HG03439 (cell line): ENCODE measurements at regions not wholly inside any gene's neighbourhood (a gene's known extent, or its start where the extent isn't known, plus 50 kb on each side); places are given as distances from the start of the nearest gene placed in this dataset.

Source experiments
- ATAC-seq: cut with Tn5 transposase; IDR thresholded peaks from one replicate; pipeline ENCODE4 v1.9.1; 2021; ENCODE audit warnings: mild to moderate bottlenecking, moderate library complexity; ENCODE audit not compliant: unreplicated experiment

GRCh38 chr4:141395919-141396318 is 175.2 kb downstream of the ZNF330 start:
- no peak for ATAC-seq

GRCh38 chr4:141402712-141403111 is 182.0 kb downstream of the ZNF330 start:
- no peak for ATAC-seq

- no peak for ATAC-seq
Observed at GRCh38 chr4:141403782-141404181, 183.1 kb downstream of the ZNF330 start.

- no peak for ATAC-seq
Observed at GRCh38 chr4:141406237-141406636, 185.5 kb downstream of the ZNF330 start.

- no peak for ATAC-seq
Observed at GRCh38 chr4:141409556-141409955, 188.9 kb downstream of the ZNF330 start.

- no peak for ATAC-seq
Observed at GRCh38 chr4:141410839-141411238, 190.1 kb downstream of the ZNF330 start.

GRCh38 chr4:141411936-141412335 is 191.2 kb downstream of the ZNF330 start:
- ATAC-seq: no peak

GRCh38 chr4:141413366-141413765 is 192.7 kb downstream of the ZNF330 start:
- no peak for ATAC-seq

DNA sequence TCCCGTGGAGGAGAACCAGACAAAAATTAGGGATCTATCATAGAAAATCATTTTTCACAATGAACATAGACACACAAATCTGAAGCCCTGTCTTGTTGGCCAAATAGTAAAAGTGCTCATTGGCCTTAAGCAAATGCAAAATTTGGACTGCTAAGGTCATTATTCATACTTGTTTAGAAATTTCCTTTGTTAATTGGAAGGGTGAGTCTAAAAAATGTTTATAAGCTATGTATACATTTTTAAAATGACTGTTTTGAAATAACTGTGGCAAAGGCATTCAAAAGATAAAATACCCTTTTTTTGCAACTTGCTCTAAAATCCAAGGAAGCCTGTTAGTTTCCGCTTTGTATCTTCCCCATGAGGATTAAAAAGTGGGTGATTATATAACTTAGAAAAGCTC is 195.0 kb downstream of the ZNF330 start:
- ATAC-seq: no peak

GRCh38 chr4:141416219-141416618 is 195.5 kb downstream of the ZNF330 start:
- ATAC-seq: no peak

DNA sequence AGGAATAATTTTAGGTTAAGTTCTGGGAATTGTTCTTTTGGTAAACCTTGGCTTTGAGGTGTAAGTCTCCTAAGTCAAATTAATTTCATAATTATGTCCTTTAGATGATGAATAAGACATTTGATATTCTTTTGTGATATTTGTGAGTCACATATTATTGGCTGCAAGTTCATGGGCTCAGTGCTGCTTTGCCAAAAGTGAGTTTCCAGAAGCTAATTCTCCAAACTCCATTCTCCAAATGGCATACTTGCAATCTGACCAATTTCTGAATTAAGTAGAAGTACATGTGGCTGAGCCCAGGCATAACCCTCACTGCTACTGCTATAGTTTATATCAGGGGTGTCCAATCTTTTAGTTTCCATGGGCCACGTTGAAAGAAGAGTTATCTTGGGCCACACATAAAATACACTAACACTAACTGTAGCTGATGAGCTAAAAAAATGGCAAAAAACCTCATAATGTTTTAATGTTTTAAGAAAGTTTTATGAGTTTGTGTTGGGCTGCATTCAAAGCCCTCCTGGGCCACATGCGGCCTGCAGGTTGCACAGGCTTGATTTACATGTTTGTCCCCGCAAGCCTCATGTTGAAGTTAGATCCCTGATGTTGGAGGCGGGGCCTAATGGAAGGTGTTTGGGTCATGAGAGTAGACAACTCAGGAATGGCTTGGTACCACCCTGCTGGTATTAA is 196.1 kb downstream of the ZNF330 start:
- ATAC-seq: no peak

DNA sequence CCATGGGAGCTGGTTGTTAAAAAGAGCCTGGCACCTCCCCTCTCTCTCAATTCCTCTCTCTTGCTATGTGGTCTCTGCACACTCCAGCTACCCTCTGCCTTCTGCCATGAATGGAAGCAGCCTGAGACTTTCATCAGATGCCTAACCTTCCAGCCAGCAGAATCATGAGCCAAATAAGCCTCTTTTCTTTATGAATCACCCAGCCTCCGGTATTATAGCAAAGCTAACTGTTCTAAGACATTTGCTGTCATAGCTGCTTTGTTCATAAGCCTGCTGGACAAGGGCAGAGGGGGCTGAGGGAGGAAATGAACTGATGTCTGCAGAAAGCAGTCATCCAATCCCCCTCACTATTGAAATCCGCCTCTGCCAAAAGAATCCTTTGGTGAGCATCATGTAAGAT is 196.7 kb downstream of the ZNF330 start:
- ATAC-seq: no peak

GRCh38 chr4:141425124-141425523 is 204.4 kb downstream of the ZNF330 start:
- no peak for ATAC-seq

DNA sequence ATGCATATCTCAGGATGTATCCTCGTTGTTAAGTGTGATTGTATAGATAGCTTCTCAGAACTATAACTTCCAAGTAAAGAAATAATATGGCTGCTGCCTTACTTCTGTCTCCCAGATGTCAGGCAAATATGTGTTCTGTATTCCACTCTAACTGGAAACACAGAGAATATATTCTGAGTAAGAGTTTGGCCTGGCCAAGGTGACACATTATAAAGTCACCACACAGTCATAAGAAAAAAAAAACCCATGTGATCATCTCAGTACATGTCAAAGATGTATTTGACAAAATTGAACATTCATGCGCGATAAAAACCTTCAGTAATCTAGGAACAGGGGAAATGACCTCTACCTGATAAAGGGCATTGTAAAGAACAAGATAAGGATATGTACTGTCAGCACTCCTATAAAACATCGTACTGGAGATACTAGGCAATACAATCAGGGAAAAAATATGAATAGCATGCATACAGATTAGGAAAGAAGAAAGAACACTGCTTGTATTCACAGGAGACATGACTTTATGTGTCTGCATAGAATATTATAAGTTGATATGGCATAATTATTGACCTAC is 207.1 kb downstream of the ZNF330 start:
- ATAC-seq: no peak

GRCh38 chr4:141429933-141430332 is 206.4 kb upstream of the IL15 start:
- ATAC-seq: no peak

DNA sequence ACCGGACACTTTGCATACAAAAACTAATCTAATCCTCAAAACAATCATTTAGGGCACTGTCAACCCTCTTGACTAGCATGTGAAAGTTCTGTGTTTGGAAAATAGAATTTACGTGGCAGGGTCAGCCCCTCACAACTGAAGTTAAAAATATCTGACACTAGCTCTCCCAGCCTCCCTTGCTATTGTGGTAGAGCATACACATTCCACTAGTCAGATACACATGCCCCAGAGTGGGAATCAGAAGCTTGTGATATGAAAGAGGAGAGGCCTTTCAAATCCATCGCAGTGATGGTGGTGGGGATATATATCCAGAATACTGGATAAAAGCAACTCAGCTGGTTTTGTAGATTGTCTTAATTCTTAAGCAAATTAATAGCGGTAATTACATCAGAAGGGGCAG is 205.7 kb upstream of the IL15 start:
- no peak for ATAC-seq

GRCh38 chr4:141432000-141432712 is 204.2 kb upstream of the IL15 start:
- ATAC-seq: no peak

- no peak for ATAC-seq
Observed at GRCh38 chr4:141435446-141436225, 200.7 kb upstream of the IL15 start.

DNA sequence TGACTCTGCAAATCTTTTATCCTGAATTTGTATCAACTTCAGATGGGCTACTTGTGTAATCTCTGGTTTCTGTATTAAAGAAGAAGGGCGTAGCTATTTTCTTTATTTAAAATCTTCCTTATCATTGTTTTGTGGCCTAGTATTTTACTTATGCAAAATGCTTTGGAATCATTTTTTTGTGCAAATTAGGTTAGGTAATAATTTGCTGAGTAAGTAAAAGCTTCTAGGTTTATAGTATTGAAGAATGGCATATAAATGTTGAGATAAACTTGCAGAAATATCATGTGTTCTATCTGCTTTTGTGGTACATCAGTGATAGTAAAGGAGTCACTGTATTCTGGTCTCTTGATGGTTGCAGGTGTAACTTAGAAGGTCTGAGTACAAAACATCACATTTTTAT is 197.2 kb upstream of the IL15 start:
- ATAC-seq: no peak

DNA sequence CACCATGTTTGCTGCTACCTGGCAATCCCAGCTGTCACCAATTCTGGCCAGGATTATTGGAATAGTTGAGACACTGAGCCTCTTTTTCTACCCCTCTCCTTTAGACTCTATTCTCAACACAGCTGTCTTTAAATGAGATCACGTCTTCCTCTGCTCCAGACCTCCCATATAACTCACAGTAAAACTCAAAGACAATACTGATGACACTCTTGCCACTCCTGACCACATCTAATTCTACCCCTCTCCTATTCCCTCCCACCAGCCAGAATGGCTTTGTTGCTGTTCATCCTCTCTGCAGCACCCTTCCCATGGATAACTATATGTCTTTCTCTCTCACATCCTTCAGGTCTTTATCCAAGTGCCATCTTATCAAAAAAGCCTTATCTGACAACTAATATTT is 188.6 kb upstream of the IL15 start:
- no peak for ATAC-seq

- no peak for ATAC-seq
Observed at GRCh38 chr4:141448490-141448889, 187.9 kb upstream of the IL15 start.

- no peak for ATAC-seq
Observed at GRCh38 chr4:141449927-141450326, 186.5 kb upstream of the IL15 start.
